K562 (cell line): ENCODE measurements at regions not wholly inside any gene's neighbourhood (a gene's known extent, or its start where the extent isn't known, plus 50 kb on each side); places are given as distances from the start of the nearest gene placed in this dataset.

ENCODE experiments used
- ATAC-seq: fragments of 200-7000 bp; cut with Tn5 transposase; 3 replicates; pipeline ENCODE4 v1.9.1; 2020; ENCODE audit warnings: moderate library complexity
- BruUV-seq: library from RNA; stranded (reverse); fragments of 400-500 nt; replicated peaks from 2 replicates; lab custom pipeline; 2021; lab: Mats Ljungman, UMichigan
- CTCF ChIA-PET: fragments of 300-600 bp; formaldehyde crosslinking; extraction: SDS; loops from one replicate; lab custom pipeline; 2021; ENCODE audit warnings: low intra/inter-chr PET ratio; lab: Yijun Ruan, JAX
- POLR2A ChIA-PET: fragments of 300-600, 350-650 bp; sonication (Branson Sonifier 250); formaldehyde crosslinking; extraction: SDS; loops from one replicate; lab custom pipeline; 2021; ENCODE audit warnings: antibody characterized with exemption, inconsistent platforms; lab: Yijun Ruan, JAX
- DNase-seq, 4 experiments: peaks; one replicate each; pipeline versions ENCODE4 v3.0.0 to v3.0.0-alpha.2; 2011 to 2018; ENCODE audit warnings: low spot score in 3 of 4, mixed read lengths in 3 of 4; ENCODE audit errors: extremely low read depth in 1 of 4
- FAIRE-seq: peaks from 2 replicates; lab custom pipeline; 2011; peaks lifted over from hg19 to GRCh38; lab: Jason Lieb, UNC
- H2AFZ ChIP-seq: 2 replicates; pipeline ENCODE4 v1.6.0; 2011; ENCODE audit warnings: low read depth, low read length, control low read depth, inconsistent platforms
- H3K27ac ChIP-seq: fragments of 200-600 bp; 3 replicates; pipeline ENCODE4 v1.8.0; 2011; ENCODE audit warnings: low read depth, mild to moderate bottlenecking, control low read depth, inconsistent platforms, low read length, moderate library complexity, mixed read lengths; ENCODE audit errors: extremely low read depth
- H3K27me3 ChIP-seq, 2 experiments: fragments of 300-600 bp in 1 of 2; 2 replicates in 1 of 2; 3 replicates in 1 of 2; pipeline versions ENCODE4 v1.6.0 to v1.8.0; 2011; ENCODE audit warnings: inconsistent platforms in 2 of 2, low read length in 2 of 2, mild to moderate bottlenecking in 1 of 2, mixed read lengths in 1 of 2, moderate library complexity in 1 of 2; ENCODE audit not compliant: control insufficient read depth in 2 of 2, insufficient read depth in 2 of 2
- H3K36me3 ChIP-seq: fragments of 300-600 bp; 3 replicates; pipeline ENCODE4 v1.8.0; 2011; ENCODE audit warnings: mild to moderate bottlenecking, low read length, inconsistent platforms; ENCODE audit not compliant: control insufficient read depth, insufficient read depth
- H3K4me1 ChIP-seq, 2 experiments: fragments of 200-600 bp in 1 of 2; replicated peaks in 1 of 2; 2 replicates in 1 of 2; 3 replicates in 1 of 2; pipeline versions ENCODE4 v1.5.1 to v1.8.0; 2011; ENCODE audit warnings: inconsistent platforms in 2 of 2, low read length in 2 of 2, mild to moderate bottlenecking in 1 of 2, mixed read lengths in 1 of 2, moderate library complexity in 1 of 2; ENCODE audit not compliant: control insufficient read depth in 2 of 2, insufficient read depth in 2 of 2
- H3K4me2 ChIP-seq: 2 replicates; pipeline ENCODE4 v1.6.1; 2011; ENCODE audit warnings: low read length, control low read depth, inconsistent platforms, mixed read lengths; ENCODE audit not compliant: insufficient read depth
- H3K4me3 ChIP-seq: fragments of 200-600 bp; sonication (generic), shearing (Covaris generic); 2 replicates; pipeline ENCODE4 v1.5.1; 2016; ENCODE audit warnings: control low read depth, inconsistent platforms
- H3K79me2 ChIP-seq: fragments of 200-600 bp; 3 replicates; pipeline ENCODE4 v1.8.0; 2011; ENCODE audit warnings: low read length, inconsistent platforms; ENCODE audit not compliant: control insufficient read depth, insufficient read depth
- H3K9ac ChIP-seq, 2 experiments: 2 replicates each; pipeline versions ENCODE4 v1.6.0 to v1.6.1; 2011; ENCODE audit warnings: low read depth in 2 of 2, low read length in 2 of 2, control low read depth in 1 of 2, inconsistent platforms in 1 of 2, mild to moderate bottlenecking in 1 of 2, mixed read lengths in 1 of 2; ENCODE audit not compliant: insufficient read depth in 1 of 2
- H3K9me1 ChIP-seq: one replicate; pipeline ENCODE4 v1.6.0; 2011; ENCODE audit warnings: inconsistent platforms, mild to moderate bottlenecking, low read length, moderate library complexity; ENCODE audit not compliant: control insufficient read depth, insufficient read depth
- H3K9me3 ChIP-seq: replicated peaks from 2 replicates; pipeline ENCODE4 v1.5.1; 2011; ENCODE audit warnings: low read depth, low read length, inconsistent platforms; ENCODE audit not compliant: control insufficient read depth, insufficient read depth
- H4K20me1 ChIP-seq: replicated peaks from 2 replicates; pipeline ENCODE4 v1.6.1; 2011; ENCODE audit warnings: low read length, inconsistent platforms, mixed read lengths; ENCODE audit not compliant: control insufficient read depth, insufficient read depth
- CCAR2 ChIP-seq: fragments of 200-400 bp; formaldehyde crosslinking; IDR thresholded peaks from 2 replicates; pipeline ENCODE4 v1.6.1; 2017; ENCODE audit warnings: mild to moderate bottlenecking, low read depth, low read length
- ETV1 ChIP-seq: fragments of 450-650 bp; conservative IDR thresholded peaks from 2 replicates; pipeline ENCODE4 v1.6.1; 2016; ENCODE audit warnings: missing genetic modification characterization, control low read depth, low read depth, missing compliant biosample characterization
- EZH2 ChIP-seq: IDR thresholded peaks from 2 replicates; pipeline ENCODE4 v1.6.1; 2012; ENCODE audit warnings: low read depth, mild to moderate bottlenecking, inconsistent platforms, low read length, borderline replicate concordance
- FOXJ3 ChIP-seq: sonication (generic); formaldehyde crosslinking; IDR thresholded peaks from 2 replicates; pipeline ENCODE4 v1.4.0; 2020; ENCODE audit warnings: mild to moderate bottlenecking, missing genetic modification reagents
- HMG20A ChIP-seq: fragments of 450-650 bp; formaldehyde crosslinking; conservative IDR thresholded peaks from 2 replicates; pipeline ENCODE4 v1.4.0; 2020; ENCODE audit warnings: mild to moderate bottlenecking, mixed read lengths
- ILK ChIP-seq: fragments of 450-650 bp; IDR thresholded peaks from 2 replicates; pipeline ENCODE4 v1.6.1; 2016; ENCODE audit warnings: missing genetic modification characterization, low read depth, mild to moderate bottlenecking, missing compliant biosample characterization, moderate library complexity, borderline replicate concordance
- JUN ChIP-seq, 2 experiments: sonication (generic) in 1 of 2; formaldehyde crosslinking in 1 of 2; IDR thresholded peaks; 2 replicates each; pipeline versions ENCODE4 v1.6.1 to v1.8.0; 2012 to 2022; ENCODE audit warnings: borderline replicate concordance in 2 of 2, mild to moderate bottlenecking in 2 of 2, improper control_type of control experiment in 1 of 2, low read depth in 1 of 2, low read length in 1 of 2, missing genetic modification reagents in 1 of 2
- MECOM ChIP-seq: fragments of 250-450 bp; sonication (Bioruptor Pico); IDR thresholded peaks from 2 replicates; pipeline ENCODE4 v1.8.0; 2022; ENCODE audit warnings: inconsistent platforms
- NR1H2 ChIP-seq: sonication (generic); formaldehyde crosslinking; IDR thresholded peaks from 2 replicates; pipeline ENCODE4 v1.4.0; 2020; ENCODE audit warnings: mild to moderate bottlenecking, missing genetic modification reagents
- PCBP1 ChIP-seq: fragments of 200-400 bp; formaldehyde crosslinking; IDR thresholded peaks from 2 replicates; pipeline ENCODE4 v1.6.1; 2018; ENCODE audit warnings: mild to moderate bottlenecking, low read depth, low read length; ENCODE audit not compliant: poor library complexity, severe bottlenecking
- PHF21A ChIP-seq: fragments of 450-650 bp; IDR thresholded peaks from 2 replicates; pipeline ENCODE4 v1.6.1; 2017; ENCODE audit warnings: low read depth, borderline replicate concordance
- POLR2B ChIP-seq: fragments of 450-650 bp; IDR thresholded peaks from 2 replicates; pipeline ENCODE4 v1.6.1; 2018; ENCODE audit warnings: low read depth; ENCODE audit not compliant: partially characterized antibody
- ZNF253 ChIP-seq: fragments of 250-450 bp; sonication (Bioruptor Pico); conservative IDR thresholded peaks from 2 replicates; pipeline ENCODE4 v1.6.1; 2021; ENCODE audit warnings: mild to moderate bottlenecking
- ZNF324 ChIP-seq: fragments of 250-450 bp; sonication (Bioruptor Pico); IDR thresholded peaks from 2 replicates; pipeline ENCODE4 v1.4.0; 2020; ENCODE audit warnings: mild to moderate bottlenecking
- ZNF408 ChIP-seq: fragments of 250-450 bp; sonication (Bioruptor Pico); IDR thresholded peaks from 2 replicates; pipeline ENCODE4 v1.4.0; 2020; ENCODE audit warnings: low read depth, mild to moderate bottlenecking, moderate library complexity
- ZNF75A ChIP-seq: fragments of 450-650 bp; formaldehyde crosslinking; IDR thresholded peaks from 2 replicates; pipeline ENCODE4 v1.4.0; 2020; ENCODE audit warnings: mild to moderate bottlenecking
- WGBS: fragments of 100-300 bp; shearing (Covaris generic); methylation state at CpG from one replicate; pipeline ENCODE4 v1.1.6; 2016; ENCODE audit warnings: low coverage, mixed read lengths; ENCODE audit not compliant: insufficient coverage; ENCODE audit errors: missing lambda C conversion rate; 5-methylcytosine and 5-hydroxymethylcytosine counted together
- in situ Hi-C: fragments of 300-500 bp; cut with MboI; formaldehyde crosslinking; loops from 4 replicates; pipeline ENCODE4 v1.15.0; 2018; ENCODE audit warnings: inconsistent platforms, mixed read lengths
- intact Hi-C: fragments of 100-400 bp; cut with micrococcal nuclease; formaldehyde crosslinking; loops from 2 replicates; pipeline ENCODE4 v1.14.2; 2022
- TF ChIP-seq, protein P1 (sequence below): fragments of 250-450 bp; sonication (Bioruptor Pico); IDR thresholded peaks from 2 replicates; pipeline ENCODE4 v1.8.0; 2021; ENCODE audit warnings: moderate library complexity, mild to moderate bottlenecking, inconsistent platforms
- TF ChIP-seq, protein P2 (sequence below), 2 experiments: fragments of 200-800 bp in 1 of 2; sonication (Bioruptor generic) in 1 of 2; sonication (generic) in 1 of 2; formaldehyde crosslinking in 1 of 2; IDR thresholded peaks in 1 of 2; conservative IDR thresholded peaks in 1 of 2; 2 replicates each; pipeline versions ENCODE4 v1.5.0 to v1.6.1; 2016 to 2020; ENCODE audit warnings: missing compliant biosample characterization in 1 of 2, missing genetic modification characterization in 1 of 2, missing genetic modification reagents in 1 of 2
- TF ChIP-seq, protein P3 (sequence below): sonication (generic); formaldehyde crosslinking; IDR thresholded peaks from 2 replicates; pipeline ENCODE4 v1.8.1; 2022; ENCODE audit warnings: missing genetic modification reagents
- TF ChIP-seq, protein P4 (sequence below): fragments of 450-650 bp; IDR thresholded peaks from 2 replicates; pipeline ENCODE4 v1.6.1; 2016; ENCODE audit warnings: low read depth, mild to moderate bottlenecking, moderate library complexity

DNA sequence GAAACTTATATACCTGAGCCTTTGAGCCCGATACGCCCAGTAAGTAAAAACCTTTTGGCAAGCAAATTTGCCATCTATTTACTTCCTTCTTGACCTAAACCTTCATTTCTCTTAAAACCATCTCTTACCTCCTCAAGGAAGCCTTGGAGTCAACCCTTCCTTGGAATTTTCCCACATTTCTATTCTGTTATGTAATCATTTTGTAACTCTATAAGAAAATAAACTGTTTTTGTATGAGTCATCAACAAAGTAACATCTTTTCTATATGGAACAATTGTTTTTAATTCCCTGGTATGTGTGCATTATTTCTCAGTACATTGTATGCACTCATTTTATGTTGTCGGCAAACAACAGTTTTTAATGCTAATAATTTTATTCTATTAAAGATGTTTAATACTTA is 162.0 kb downstream of the TEX36 start:
- ATAC-seq (no peak), FAIRE-seq (no peak), DNase-seq (no peak)
- Histone ChIP-seq H3K27ac (no peak overlapping the region), H3K4me2 (no peak overlapping the region), H4K20me1 (no peaks in the 10 kb centered on the region), H3K9me3 (no peaks in the 10 kb centered on the region), H3K36me3 (no peaks in the 10 kb centered on the region), H3K9ac (no peak overlapping the region), H2AFZ (no peak overlapping the region), H3K4me1 (peaks cover 0 to 5% of the 10 kb centered on the region in 2 experiments; a peak in 1 of 5 replicates), H3K4me3 (no peak overlapping the region), H3K79me2 (no peaks in the 10 kb centered on the region), H3K27me3 (no peaks in the 10 kb centered on the region; a peak in 1 of 5 replicates), H3K9me1 (no peaks in the 10 kb centered on the region)
- WGBS: 3% methylated on average over 3 of the region's 3 CpGs
- ChIA-PET CTCF (no interaction called here), POLR2A (no interaction called here)
- no peak for TF ChIP-seq ILK
- no peak for TF ChIP-seq HMG20A (CRISPR knock-in tag)
- TF ChIP-seq, protein P1, sequence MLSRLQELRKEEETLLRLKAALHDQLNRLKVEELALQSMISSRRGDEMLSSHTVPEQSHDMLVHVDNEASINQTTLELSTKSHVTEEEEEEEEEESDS (CRISPR knock-in tag): no peak
- no peak for TF ChIP-seq ETV1
- TF ChIP-seq, protein P2, sequence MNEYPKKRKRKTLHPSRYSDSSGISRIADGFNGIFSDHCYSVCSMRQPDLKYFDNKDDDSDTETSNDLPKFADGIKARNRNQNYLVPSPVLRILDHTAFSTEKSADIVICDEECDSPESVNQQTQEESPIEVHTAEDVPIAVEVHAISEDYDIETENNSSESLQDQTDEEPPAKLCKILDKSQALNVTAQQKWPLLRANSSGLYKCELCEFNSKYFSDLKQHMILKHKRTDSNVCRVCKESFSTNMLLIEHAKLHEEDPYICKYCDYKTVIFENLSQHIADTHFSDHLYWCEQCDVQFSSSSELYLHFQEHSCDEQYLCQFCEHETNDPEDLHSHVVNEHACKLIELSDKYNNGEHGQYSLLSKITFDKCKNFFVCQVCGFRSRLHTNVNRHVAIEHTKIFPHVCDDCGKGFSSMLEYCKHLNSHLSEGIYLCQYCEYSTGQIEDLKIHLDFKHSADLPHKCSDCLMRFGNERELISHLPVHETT (CRISPR knock-in tag; conservative IDR thresholded peaks at IDR 0.05 in 1 of 2, IDR thresholded peaks at IDR 0.05 in 1 of 2): no peak
- TF ChIP-seq MECOM (CRISPR knock-in tag): no peak
- TF ChIP-seq JUN (IDR thresholded peaks at IDR 0.05; ENCODE audit: borderline replicate concordance, low read depth, low read length): no peak
- TF ChIP-seq JUN (CRISPR knock-in tag; IDR thresholded peaks at IDR 0.05; ENCODE audit: borderline replicate concordance): no peak
- no peak for TF ChIP-seq PCBP1
- TF ChIP-seq ZNF408 (CRISPR knock-in tag): no peak
- TF ChIP-seq POLR2B: no peak
- TF ChIP-seq ZNF324 (CRISPR knock-in tag): no peak
- TF ChIP-seq ZNF253: no peak
- TF ChIP-seq FOXJ3: no peak
- TF ChIP-seq PHF21A: no peak
- no peak for TF ChIP-seq ZNF75A (CRISPR knock-in tag)
- TF ChIP-seq, protein P3, sequence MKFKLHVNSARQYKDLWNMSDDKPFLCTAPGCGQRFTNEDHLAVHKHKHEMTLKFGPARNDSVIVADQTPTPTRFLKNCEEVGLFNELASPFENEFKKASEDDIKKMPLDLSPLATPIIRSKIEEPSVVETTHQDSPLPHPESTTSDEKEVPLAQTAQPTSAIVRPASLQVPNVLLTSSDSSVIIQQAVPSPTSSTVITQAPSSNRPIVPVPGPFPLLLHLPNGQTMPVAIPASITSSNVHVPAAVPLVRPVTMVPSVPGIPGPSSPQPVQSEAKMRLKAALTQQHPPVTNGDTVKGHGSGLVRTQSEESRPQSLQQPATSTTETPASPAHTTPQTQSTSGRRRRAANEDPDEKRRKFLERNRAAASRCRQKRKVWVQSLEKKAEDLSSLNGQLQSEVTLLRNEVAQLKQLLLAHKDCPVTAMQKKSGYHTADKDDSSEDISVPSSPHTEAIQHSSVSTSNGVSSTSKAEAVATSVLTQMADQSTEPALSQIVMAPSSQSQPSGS: no peak
- no peak for TF ChIP-seq EZH2
- TF ChIP-seq NR1H2 (CRISPR knock-in tag): no peak
- no peak for TF ChIP-seq CCAR2
- TF ChIP-seq, protein P4, sequence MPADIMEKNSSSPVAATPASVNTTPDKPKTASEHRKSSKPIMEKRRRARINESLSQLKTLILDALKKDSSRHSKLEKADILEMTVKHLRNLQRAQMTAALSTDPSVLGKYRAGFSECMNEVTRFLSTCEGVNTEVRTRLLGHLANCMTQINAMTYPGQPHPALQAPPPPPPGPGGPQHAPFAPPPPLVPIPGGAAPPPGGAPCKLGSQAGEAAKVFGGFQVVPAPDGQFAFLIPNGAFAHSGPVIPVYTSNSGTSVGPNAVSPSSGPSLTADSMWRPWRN: no peak
- in situ Hi-C loops (no loop called here), intact Hi-C loops (no loop called here)
- no TSS peak for BruUV-seq
